H1 (cell line): ENCODE measurements at regions not wholly inside any gene's neighbourhood (a gene's known extent, or its start where the extent isn't known, plus 50 kb on each side); places are given as distances from the start of the nearest gene placed in this dataset.

Experiments
- CTCF ChIA-PET: fragments of 300-600 bp; sonication (Branson Sonifier 250); formaldehyde crosslinking; loops from one replicate; lab custom pipeline; 2021; ENCODE audit not compliant: partially characterized antibody; lab: Charles Lee
- POLR2A ChIA-PET: fragments of 300-600 bp; sonication (Branson Sonifier 250); formaldehyde crosslinking; loops from one replicate; lab custom pipeline; 2021; ENCODE audit warnings: inconsistent platforms; ENCODE audit not compliant: partially characterized antibody; lab: Charles Lee
- DNase-seq, 2 experiments: peaks; one replicate each; pipeline versions ENCODE4 v3.0.0 to v3.0.0-alpha.2; 2010 to 2022; ENCODE audit warnings: low spot score in 2 of 2, low read depth in 1 of 2, mixed read lengths in 1 of 2
- FAIRE-seq: peaks from 2 replicates; lab custom pipeline; 2011; peaks lifted over from hg19 to GRCh38; lab: Jason Lieb, UNC
- H2AFZ ChIP-seq: 2 replicates; pipeline ENCODE4 v1.8.1; 2012; ENCODE audit warnings: low read length, inconsistent platforms
- H2AK5ac ChIP-seq: 2 replicates; pipeline ENCODE4 v1.6.1; 2013; ENCODE audit warnings: low read depth, low read length
- H2BK120ac ChIP-seq: replicated peaks from 2 replicates; pipeline ENCODE3; 2013; ENCODE audit warnings: low read depth, low read length, inconsistent platforms
- H2BK12ac ChIP-seq: 2 replicates; pipeline ENCODE4 v1.6.1; 2013; ENCODE audit warnings: low read depth, low read length
- H2BK15ac ChIP-seq: 2 replicates; pipeline ENCODE4 v1.6.1; 2013; ENCODE audit warnings: low read length
- H2BK20ac ChIP-seq: 2 replicates; pipeline ENCODE4 v1.6.1; 2013; ENCODE audit warnings: low read length
- H2BK5ac ChIP-seq: 2 replicates; pipeline ENCODE4 v1.6.1; 2013; ENCODE audit warnings: low read depth, low read length
- H3K14ac ChIP-seq: 2 replicates; pipeline ENCODE4 v1.6.1; 2013; ENCODE audit warnings: inconsistent platforms; ENCODE audit not compliant: insufficient read length
- H3K18ac ChIP-seq: 2 replicates; pipeline ENCODE4 v1.6.1; 2013; ENCODE audit warnings: low read length; ENCODE audit errors: extremely low read depth
- H3K23ac ChIP-seq: 2 replicates; pipeline ENCODE4 v1.6.1; 2013; ENCODE audit warnings: inconsistent platforms; ENCODE audit not compliant: insufficient read length
- H3K23me2 ChIP-seq: 2 replicates; pipeline ENCODE4 v1.6.1; 2013; ENCODE audit warnings: low read depth, low read length
- H3K27ac ChIP-seq: 2 replicates; pipeline ENCODE4 v1.6.1; 2011; ENCODE audit warnings: low read depth, low read length, inconsistent platforms
- H3K27me3 ChIP-seq, 4 experiments: replicated peaks in 1 of 4; 1 replicate in 1 of 4; 2 replicates in 3 of 4; pipeline versions ENCODE4 v1.6.1 to v1.8.1; 2011 to 2013; ENCODE audit warnings: low read length in 3 of 4, mild to moderate bottlenecking in 3 of 4, inconsistent platforms in 2 of 4, mixed read lengths in 2 of 4, moderate library complexity in 1 of 4; ENCODE audit not compliant: control insufficient read depth in 3 of 4, insufficient read depth in 3 of 4; ENCODE audit errors: extremely low read depth in 1 of 4
- H3K36me3 ChIP-seq, 4 experiments: 2 replicates each; pipeline versions ENCODE4 v1.6.1 to v1.8.1; 2011 to 2013; ENCODE audit warnings: mild to moderate bottlenecking in 4 of 4, low read length in 3 of 4, moderate library complexity in 2 of 4, control low read depth in 1 of 4, inconsistent platforms in 1 of 4; ENCODE audit not compliant: insufficient read depth in 4 of 4, control insufficient read depth in 2 of 4
- H3K4ac ChIP-seq: replicated peaks from 2 replicates; pipeline ENCODE3; 2013; ENCODE audit warnings: low read length, low read depth, mixed read lengths, inconsistent platforms; ENCODE audit not compliant: insufficient read length
- H3K4me1 ChIP-seq, 4 experiments: replicated peaks in 1 of 4; 1 replicate in 1 of 4; 2 replicates in 3 of 4; pipeline versions ENCODE4 v1.6.1 to v1.8.1; 2011 to 2013; ENCODE audit warnings: low read length in 3 of 4, inconsistent platforms in 2 of 4, mixed read lengths in 1 of 4; ENCODE audit not compliant: insufficient read depth in 4 of 4, control insufficient read depth in 3 of 4
- H3K4me2 ChIP-seq, 2 experiments: 2 replicates each; pipeline versions ENCODE4 v1.6.1 to v1.8.1; 2011 to 2013; ENCODE audit warnings: low read depth in 2 of 2, low read length in 2 of 2, control low read depth in 1 of 2, inconsistent platforms in 1 of 2, mild to moderate bottlenecking in 1 of 2; ENCODE audit not compliant: insufficient read depth in 1 of 2
- H3K4me3 ChIP-seq, 4 experiments: fragments of 200-600, 300-600 bp in 1 of 4; sonication (generic), shearing (Covaris generic), sonication (Bioruptor Twin) in 1 of 4; 2 replicates each; pipeline versions ENCODE4 v1.5.1 to v1.8.1; 2011 to 2016; ENCODE audit warnings: low read length in 4 of 4, low read depth in 3 of 4, control low read depth in 2 of 4, inconsistent platforms in 2 of 4, mild to moderate bottlenecking in 2 of 4, mixed read lengths in 1 of 4, moderate library complexity in 1 of 4; ENCODE audit not compliant: insufficient read depth in 2 of 4; ENCODE audit errors: extremely low read depth in 1 of 4
- H3K56ac ChIP-seq: replicated peaks from 2 replicates; pipeline ENCODE3; 2013; ENCODE audit warnings: low read depth, mild to moderate bottlenecking, mixed read lengths, low read length, inconsistent platforms; ENCODE audit not compliant: insufficient read length
- H3K79me1 ChIP-seq: 2 replicates; pipeline ENCODE4 v1.6.1; 2013; ENCODE audit warnings: low read depth, low read length, control low read depth
- H3K79me2 ChIP-seq, 2 experiments: 2 replicates each; pipeline versions ENCODE4 v1.6.1 to v1.8.1; 2012 to 2013; ENCODE audit warnings: low read length in 2 of 2, mild to moderate bottlenecking in 2 of 2, inconsistent platforms in 1 of 2; ENCODE audit not compliant: insufficient read depth in 2 of 2, control insufficient read depth in 1 of 2
- H3K9ac ChIP-seq, 4 experiments: replicated peaks in 1 of 4; 1 replicate in 1 of 4; 2 replicates in 3 of 4; pipeline versions ENCODE4 v1.6.1 to v1.8.1; 2011 to 2013; ENCODE audit warnings: low read depth in 3 of 4, low read length in 3 of 4, control low read depth in 2 of 4, mild to moderate bottlenecking in 2 of 4, moderate library complexity in 2 of 4, inconsistent platforms in 1 of 4; ENCODE audit errors: extremely low read depth in 1 of 4
- H3K9me3 ChIP-seq, 2 experiments: 2 replicates each; pipeline versions ENCODE4 v1.6.1 to v1.8.1; 2012 to 2013; ENCODE audit warnings: mild to moderate bottlenecking in 2 of 2, moderate library complexity in 2 of 2, control low read depth in 1 of 2, inconsistent platforms in 1 of 2, low read depth in 1 of 2, low read length in 1 of 2, mixed read lengths in 1 of 2; ENCODE audit not compliant: insufficient read depth in 2 of 2
- H4K20me1 ChIP-seq, 2 experiments: replicated peaks in 1 of 2; 2 replicates each; pipeline versions ENCODE3 to v1.8.1; 2011 to 2013; ENCODE audit warnings: inconsistent platforms in 2 of 2, low read length in 2 of 2, mild to moderate bottlenecking in 1 of 2; ENCODE audit not compliant: insufficient read depth in 2 of 2, control insufficient read depth in 1 of 2
- H4K5ac ChIP-seq: 2 replicates; pipeline ENCODE4 v1.6.1; 2013; ENCODE audit warnings: low read length, low read depth, mixed read lengths, inconsistent platforms; ENCODE audit not compliant: insufficient read length
- H4K8ac ChIP-seq: 2 replicates; pipeline ENCODE4 v1.8.0; 2013; ENCODE audit warnings: mild to moderate bottlenecking, moderate library complexity, low read length, inconsistent platforms; ENCODE audit not compliant: insufficient read depth; ENCODE audit errors: extremely low read depth
- H4K91ac ChIP-seq: replicated peaks from 2 replicates; pipeline ENCODE3; 2013; ENCODE audit warnings: low read length, mixed read lengths, inconsistent platforms; ENCODE audit not compliant: insufficient read length
- CBX5 ChIP-seq: fragments of 300-800, 300-1000 bp; sonication (generic); IDR thresholded peaks from 2 replicates; pipeline ENCODE4 v1.7.1; 2016; ENCODE audit warnings: antibody characterized with exemption, low read length, low read depth
- EGR1 ChIP-seq: IDR thresholded peaks from 2 replicates; pipeline ENCODE4 v1.6.1; 2011; ENCODE audit warnings: low read depth, low read length, borderline replicate concordance
- EZH2 ChIP-seq: fragments of 200-600 bp; sonication (generic); IDR thresholded peaks from 2 replicates; pipeline ENCODE4 v1.7.1; 2012; ENCODE audit warnings: low read depth, mild to moderate bottlenecking, moderate library complexity, low read length, inconsistent platforms; ENCODE audit not compliant: severe bottlenecking
- FOSL1 ChIP-seq: IDR thresholded peaks from 2 replicates; pipeline ENCODE4 v1.6.1; 2011; ENCODE audit warnings: mild to moderate bottlenecking, low read depth, low read length, moderate library complexity; ENCODE audit not compliant: insufficient read depth
- GTF2F1 ChIP-seq: IDR thresholded peaks from 2 replicates; pipeline ENCODE4 v1.6.1; 2012; ENCODE audit warnings: low read depth, low read length, improper control_type of control experiment, borderline replicate concordance
- HDAC2 ChIP-seq, 2 experiments: fragments of 300-600 bp in 1 of 2; sonication (generic) in 1 of 2; IDR thresholded peaks; 2 replicates each; pipeline ENCODE4 v1.6.1; 2011 to 2012; ENCODE audit warnings: low read depth in 2 of 2, low read length in 2 of 2, mild to moderate bottlenecking in 2 of 2, moderate library complexity in 2 of 2, borderline replicate concordance in 1 of 2, inconsistent platforms in 1 of 2
- JUND ChIP-seq: IDR thresholded peaks from 2 replicates; pipeline ENCODE4 v1.6.1; 2011; ENCODE audit warnings: mild to moderate bottlenecking, improper control_type of control experiment, low read length
- KDM1A ChIP-seq: fragments of 200-600, 300-600 bp; sonication (generic); IDR thresholded peaks from 2 replicates; pipeline ENCODE4 v1.7.1; 2016; ENCODE audit warnings: mild to moderate bottlenecking, low read length, borderline replicate concordance
- NRF1 ChIP-seq: IDR thresholded peaks from 2 replicates; pipeline ENCODE4 v1.6.1; 2011; ENCODE audit warnings: mild to moderate bottlenecking, low read depth, low read length, improper control_type of control experiment
- PHF8 ChIP-seq: fragments of 200-600 bp; sonication (generic); conservative IDR thresholded peaks from 2 replicates; pipeline ENCODE4 v1.7.1; 2012; ENCODE audit warnings: low read depth, mild to moderate bottlenecking, inconsistent platforms, low read length, moderate library complexity
- RNF2 ChIP-seq: fragments of 200-900, 300-1000 bp; sonication (generic); IDR thresholded peaks from 2 replicates; pipeline ENCODE4 v1.7.1; 2016; ENCODE audit warnings: borderline replicate concordance, low read depth, mild to moderate bottlenecking, antibody characterized with exemption, low read length; ENCODE audit not compliant: poor library complexity, severe bottlenecking; ENCODE audit errors: missing control alignments
- SIRT6 ChIP-seq: IDR thresholded peaks from one replicate; pipeline ENCODE4 v1.7.1; 2012; ENCODE audit warnings: low read length, inconsistent platforms
- SP1 ChIP-seq: IDR thresholded peaks from 2 replicates; pipeline ENCODE4 v1.6.1; 2011; ENCODE audit warnings: low read depth, low read length
- WGBS, 2 experiments: shearing (Covaris generic) in 1 of 2; methylation state at CpG; one replicate each; pipeline versions ENCODE4 v1.1.6 to v1.1.7; 2013 to 2015; ENCODE audit warnings: low lambda C conversion rate in 2 of 2, mixed read lengths in 2 of 2, inconsistent platforms in 1 of 2, low coverage in 1 of 2, missing lambda C conversion rate in 1 of 2; ENCODE audit not compliant: insufficient replicate concordance in 2 of 2, insufficient coverage in 1 of 2, insufficient read length in 1 of 2; ENCODE audit errors: extremely low coverage in 1 of 2, missing lambda C conversion rate in 1 of 2; 5-methylcytosine and 5-hydroxymethylcytosine counted together
- TF ChIP-seq, protein P1 (sequence below): IDR thresholded peaks from 2 replicates; pipeline ENCODE4 v1.6.1; 2011; ENCODE audit warnings: low read length, improper control_type of control experiment

DNA sequence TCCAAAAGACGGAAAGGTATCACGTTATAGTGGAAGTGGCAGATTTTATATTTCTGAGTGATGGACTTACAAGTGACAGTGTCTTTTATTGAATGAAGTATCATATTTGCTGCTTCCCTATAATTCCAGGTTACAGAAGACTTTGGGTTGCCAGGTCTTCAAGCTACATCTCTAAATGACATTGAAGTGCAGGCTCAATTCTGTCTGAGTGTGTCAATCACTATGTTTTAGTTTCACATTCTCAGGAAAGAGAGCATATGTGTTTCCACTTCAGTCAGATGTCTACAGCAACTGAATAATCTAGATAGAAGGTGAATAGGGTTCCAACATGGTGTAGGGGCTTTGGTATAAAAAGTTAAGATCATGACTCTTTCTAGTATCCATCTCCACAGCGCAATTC lies 492.7 kb upstream of the API5 start:
- Histone ChIP-seq H3K9ac (no peak overlapping the region), H4K91ac (no peak overlapping the region), H3K36me3 (no peaks in the 10 kb centered on the region), H2AFZ (no peak overlapping the region), H4K5ac (no peak overlapping the region), H3K4me2 (no peak overlapping the region), H2BK15ac (no peak overlapping the region), H3K27me3 (no peaks in the 10 kb centered on the region), H2BK5ac (no peak overlapping the region), H3K9me3 (no peaks in the 10 kb centered on the region), H3K4me1 (no peaks in the 10 kb centered on the region), H2AK5ac (no peak overlapping the region), H3K18ac (no peak overlapping the region), H4K8ac (no peak overlapping the region), H3K14ac (no peak overlapping the region), H2BK20ac (no peak overlapping the region), H2BK12ac (no peak overlapping the region), H3K79me1 (no peaks in the 10 kb centered on the region), H4K20me1 (no peaks in the 10 kb centered on the region), H3K4me3 (no peak overlapping the region), H3K23ac (no peak overlapping the region), H3K4ac (no peak overlapping the region), H3K23me2 (no peaks in the 10 kb centered on the region), H2BK120ac (no peak overlapping the region), H3K79me2 (no peaks in the 10 kb centered on the region), H3K56ac (no peak overlapping the region), H3K27ac (no peak overlapping the region)
- DNase-seq: no peak
- CTCF ChIA-PET: interaction anchor here (2.8 kb wide), 1 partner anchor 10 kb away, joined by 8 read pairs; no protein-coding TSS in a partner anchor
- POLR2A ChIA-PET: no interaction called here
- WGBS, 2 experiments: 100% methylated on average over 3 of the region's 3 CpGs; no CpG with 5 or more reads in 1 of the 2 experiments
- FAIRE-seq: no peak
- no peak for TF ChIP-seq FOSL1
- no peak for TF ChIP-seq HDAC2 (IDR thresholded peaks at IDR 0.05; ENCODE audit: borderline replicate concordance in 1 of 2, low read depth in 2 of 2, low read length in 2 of 2)
- no peak for TF ChIP-seq SP1
- no peak for TF ChIP-seq JUND
- no peak for TF ChIP-seq EZH2
- TF ChIP-seq, protein P1, sequence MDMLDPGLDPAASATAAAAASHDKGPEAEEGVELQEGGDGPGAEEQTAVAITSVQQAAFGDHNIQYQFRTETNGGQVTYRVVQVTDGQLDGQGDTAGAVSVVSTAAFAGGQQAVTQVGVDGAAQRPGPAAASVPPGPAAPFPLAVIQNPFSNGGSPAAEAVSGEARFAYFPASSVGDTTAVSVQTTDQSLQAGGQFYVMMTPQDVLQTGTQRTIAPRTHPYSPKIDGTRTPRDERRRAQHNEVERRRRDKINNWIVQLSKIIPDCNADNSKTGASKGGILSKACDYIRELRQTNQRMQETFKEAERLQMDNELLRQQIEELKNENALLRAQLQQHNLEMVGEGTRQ: no peak
- TF ChIP-seq CBX5: no peak
- no peak for TF ChIP-seq SIRT6
- no peak for TF ChIP-seq PHF8
- TF ChIP-seq GTF2F1: no peak
- no peak for TF ChIP-seq EGR1
- no peak for TF ChIP-seq NRF1
- TF ChIP-seq KDM1A: no peak
- TF ChIP-seq RNF2: no peak
